GM21381 (cell line): ENCODE measurements at regions not wholly inside any gene's neighbourhood (a gene's known extent, or its start where the extent isn't known, plus 50 kb on each side); places are given as distances from the start of the nearest gene placed in this dataset.
"Not testable (repeated sequence)": the region's sequence is repeated elsewhere in the genome, so short reads cannot be mapped to it uniquely, and the experiment has no call there.

Source experiments
- ATAC-seq: cut with Tn5 transposase; IDR thresholded peaks from one replicate; pipeline ENCODE4 v1.9.1; 2021; ENCODE audit warnings: mild to moderate bottlenecking, moderate library complexity; ENCODE audit not compliant: unreplicated experiment

DNA sequence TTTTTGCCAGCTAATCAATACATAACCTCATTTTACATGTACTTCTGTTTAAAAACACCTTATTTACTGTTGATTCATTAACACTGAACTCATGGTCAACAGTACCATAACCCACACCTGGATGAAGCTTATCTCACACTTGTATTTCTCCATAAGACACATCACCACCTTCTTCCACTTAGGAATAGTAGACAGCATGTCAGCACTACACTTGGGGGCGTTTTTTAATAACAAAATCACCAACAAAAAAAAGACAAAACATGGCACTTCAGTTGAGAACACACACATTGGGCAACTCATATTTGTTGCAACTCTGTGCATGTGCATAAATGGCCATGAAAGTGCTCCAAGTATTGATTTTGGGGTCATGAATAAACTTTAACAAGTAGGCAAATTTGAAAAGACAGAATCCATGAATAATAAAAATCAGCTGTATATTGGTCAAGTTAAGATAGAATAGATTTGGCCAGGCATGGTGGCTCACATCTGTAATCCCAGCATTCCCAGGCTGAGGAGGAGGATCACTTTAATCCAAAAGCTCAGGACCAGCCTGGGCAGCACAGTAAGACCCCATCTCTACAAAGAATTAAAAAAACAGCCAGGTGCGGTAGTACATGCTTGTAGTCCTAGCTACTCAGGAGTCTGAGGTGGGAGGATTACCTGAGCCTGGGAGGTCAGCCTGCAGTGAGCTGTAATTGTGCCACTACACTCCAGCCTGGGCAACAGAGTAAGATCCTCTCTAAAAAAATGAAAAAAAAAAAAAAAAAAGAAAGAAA is 84.4 kb upstream of the SRD5A2 start:
- no peak for ATAC-seq

GRCh38 chr2:31660812-31661335 is 80.1 kb upstream of the SRD5A2 start:
- no peak for ATAC-seq

DNA sequence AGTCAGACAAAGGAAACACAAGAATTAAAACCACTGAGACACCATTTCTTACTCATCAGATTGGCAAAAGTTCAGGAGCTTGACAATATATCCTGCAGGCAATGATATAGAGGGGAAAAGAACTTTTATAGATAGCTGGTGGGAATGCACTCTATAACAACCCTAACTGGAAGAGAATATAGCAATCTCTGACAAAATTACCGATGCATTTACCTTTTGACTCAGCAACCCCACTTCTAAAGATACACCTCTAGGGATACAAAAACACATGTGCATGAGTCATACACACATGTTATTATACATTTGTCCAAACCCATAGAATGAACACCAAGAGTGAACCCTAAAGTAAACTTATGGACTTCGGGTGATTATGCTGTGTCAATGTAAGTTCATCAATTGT is 79.4 kb upstream of the SRD5A2 start:
- ATAC-seq = no peak

DNA sequence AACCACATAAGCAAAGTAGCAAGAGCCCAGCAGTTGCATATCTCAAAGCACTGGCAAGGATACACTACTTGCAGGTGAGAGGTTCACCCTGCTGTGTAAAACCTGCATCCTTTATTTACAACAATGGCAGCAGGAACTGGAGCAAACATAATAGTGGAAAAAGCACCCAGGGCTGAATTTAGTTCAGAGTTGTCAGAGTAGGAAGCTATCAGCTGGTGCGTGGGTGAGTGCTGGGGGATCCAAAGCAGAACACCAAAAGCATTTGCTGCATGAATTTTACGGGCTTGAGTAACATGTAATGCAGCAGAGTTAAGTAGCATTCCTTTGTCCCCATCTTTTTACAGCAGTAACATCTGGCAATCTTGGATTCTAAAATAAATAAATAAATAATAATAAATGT is 73.5 kb upstream of the SRD5A2 start:
- ATAC-seq = no peak

- no peak for ATAC-seq
These were observed 71.0 kb upstream of the SRD5A2 start for GRCh38 chr2:31651736-31652135.

DNA sequence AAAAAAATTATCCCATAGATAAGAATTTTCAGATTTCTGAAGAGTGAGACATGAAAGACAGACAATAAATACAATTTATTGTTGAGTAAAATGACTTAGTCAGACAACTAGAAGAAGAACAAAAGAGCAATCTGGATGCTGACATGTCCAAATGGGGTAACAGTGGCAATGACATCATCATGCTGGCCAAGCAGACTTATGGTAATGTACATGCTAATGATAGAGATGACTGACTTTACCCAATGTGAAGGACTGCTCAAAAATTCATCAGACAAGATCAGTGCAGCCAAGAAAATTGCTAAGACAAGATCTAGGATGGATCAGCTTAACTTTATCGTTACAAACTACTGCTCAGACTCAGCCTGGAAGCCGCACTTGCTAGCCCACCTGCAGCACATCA is 70.5 kb upstream of the SRD5A2 start:
- ATAC-seq = no peak

GRCh38 chr2:31644551-31644950 is 63.8 kb upstream of the SRD5A2 start:
- ATAC-seq = no peak

DNA sequence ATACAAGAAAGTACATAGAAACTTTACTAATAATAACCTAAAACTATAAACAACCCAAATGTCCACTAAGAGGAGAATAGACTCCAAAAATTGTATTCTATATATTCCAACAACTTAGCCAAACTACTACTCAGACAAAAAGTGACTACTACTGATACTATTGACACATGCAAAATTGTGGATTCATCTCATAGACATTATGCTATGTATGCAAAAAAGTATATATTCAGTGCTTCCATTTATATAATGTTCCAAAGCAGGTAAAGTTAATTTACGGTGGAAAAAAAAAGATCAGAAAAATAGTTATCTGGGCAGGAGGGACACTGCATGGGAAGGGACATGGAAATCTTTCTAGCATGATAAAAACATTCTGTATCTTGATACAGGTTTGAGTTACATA is 62.0 kb upstream of the SRD5A2 start:
- ATAC-seq = no peak

- not testable (repeated sequence) for ATAC-seq
These were observed 51.5 kb upstream of the SRD5A2 start for GRCh38 chr2:31632201-31632600.
